Muscle layer of duodenum (tissue), 2 donors: ENCODE measurements at regions not wholly inside any gene's neighbourhood (a gene's known extent, or its start where the extent isn't known, plus 50 kb on each side); places are given as distances from the start of the nearest gene placed in this dataset.
"Not testable (repeated sequence)": the region's sequence is repeated elsewhere in the genome, so short reads cannot be mapped to it uniquely, and the experiment has no call there.

ENCODE experiments used
- H3K27ac ChIP-seq: one replicate; pipeline ENCODE4 v1.7.0; 2013; ENCODE audit warnings: mild to moderate bottlenecking, low read length
- H3K27me3 ChIP-seq: one replicate; pipeline ENCODE4 v1.7.0; 2013; ENCODE audit warnings: low read depth, mild to moderate bottlenecking, control low read depth, low read length
- H3K36me3 ChIP-seq, 2 donors: one replicate each; pipeline ENCODE4 v1.7.0; 2013; ENCODE audit warnings: low read length in 2 of 2, control low read depth in 1 of 2, mild to moderate bottlenecking in 1 of 2; ENCODE audit not compliant: insufficient read depth in 2 of 2, control insufficient read depth in 1 of 2
- H3K4me1 ChIP-seq, 2 donors: one replicate each; pipeline ENCODE4 v1.7.0; 2013; ENCODE audit warnings: low read length in 2 of 2, mild to moderate bottlenecking in 2 of 2, control low read depth in 1 of 2, moderate library complexity in 1 of 2; ENCODE audit not compliant: insufficient read depth in 2 of 2, control insufficient read depth in 1 of 2
- H3K4me3 ChIP-seq, 2 donors: one replicate each; pipeline ENCODE4 v1.7.0; 2013; ENCODE audit warnings: low read length in 2 of 2, low read depth in 1 of 2, mild to moderate bottlenecking in 1 of 2
- H3K9me3 ChIP-seq, 2 donors: one replicate each; pipeline ENCODE4 v1.7.0; 2013; ENCODE audit warnings: low read length in 2 of 2, control low read depth in 1 of 2, mild to moderate bottlenecking in 1 of 2; ENCODE audit not compliant: control insufficient read depth in 1 of 2
- donor health status: healthy.

GRCh38 chr13:81080911-81081454, 740.1 kb upstream of the SPRY2 start:
- no peaks in the 10 kb centered on the region for H3K27me3 ChIP-seq
- no peaks in the 10 kb centered on the region for H3K36me3 ChIP-seq
- no peak overlapping the region for H3K4me3 ChIP-seq
- no peak overlapping the region for H3K27ac ChIP-seq
- H3K9me3 ChIP-seq, result no peaks in the 10 kb centered on the region
- no peaks in the 10 kb centered on the region for H3K4me1 ChIP-seq

DNA sequence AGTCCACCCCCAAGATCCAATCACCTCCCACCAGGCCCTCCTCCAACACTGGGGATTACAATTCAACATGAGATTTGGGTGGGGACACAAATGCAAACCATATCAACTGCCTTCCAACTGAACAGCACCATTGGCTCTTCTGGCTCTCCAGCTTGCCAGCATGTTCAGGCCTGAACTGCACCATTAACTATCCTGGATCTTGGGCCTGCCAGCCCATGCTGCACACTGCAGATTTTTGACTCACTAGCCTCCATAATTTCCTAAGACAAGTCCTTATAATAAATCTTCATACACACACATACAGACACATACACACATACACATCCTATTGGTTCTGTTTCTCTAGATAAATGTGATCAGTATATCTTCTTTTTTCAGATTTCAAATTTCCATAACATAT, 737.1 kb upstream of the SPRY2 start:
- H3K4me1 ChIP-seq, result no peaks in the 10 kb centered on the region
- no peak overlapping the region for H3K4me3 ChIP-seq
- H3K9me3 ChIP-seq, result no peaks in the 10 kb centered on the region
- H3K27me3 ChIP-seq, result no peaks in the 10 kb centered on the region
- H3K27ac ChIP-seq, result no peak overlapping the region
- H3K36me3 ChIP-seq, result no peaks in the 10 kb centered on the region

- H3K27ac ChIP-seq, H3K9me3 ChIP-seq, H3K4me3 ChIP-seq, H3K4me1 ChIP-seq, H3K36me3 ChIP-seq, H3K27me3 ChIP-seq: not testable (repeated sequence)
Measured at GRCh38 chr13:81069822-81070221, 728.9 kb upstream of the SPRY2 start.

DNA sequence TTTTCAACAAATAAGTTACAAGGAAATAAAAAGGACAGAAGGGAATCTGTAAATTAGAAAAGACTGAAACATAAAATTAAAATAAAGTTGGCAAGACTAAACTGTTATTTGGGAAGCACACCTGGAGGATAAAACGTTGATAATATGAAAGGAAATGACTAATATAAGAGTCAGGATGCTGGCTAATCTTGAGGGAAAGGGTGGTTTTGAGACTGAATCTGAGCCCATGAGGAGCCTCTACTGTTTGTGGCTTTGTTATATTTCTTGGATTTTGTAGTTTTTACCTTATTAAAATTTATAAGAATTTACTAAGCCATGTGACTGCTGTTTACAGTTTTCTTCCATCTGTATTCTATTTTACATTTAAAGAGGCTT, 718.0 kb upstream of the SPRY2 start:
- H3K4me3 ChIP-seq, result no peak overlapping the region
- H3K27ac ChIP-seq, result no peak overlapping the region
- no peaks in the 10 kb centered on the region for H3K27me3 ChIP-seq
- H3K4me1 ChIP-seq, result no peaks in the 10 kb centered on the region
- no peaks in the 10 kb centered on the region for H3K36me3 ChIP-seq
- no peaks in the 10 kb centered on the region for H3K9me3 ChIP-seq

- no peaks in the 10 kb centered on the region for H3K4me1 ChIP-seq
- H3K27me3 ChIP-seq, result no peaks in the 10 kb centered on the region
- H3K9me3 ChIP-seq, result no peaks in the 10 kb centered on the region
- H3K27ac ChIP-seq, result no peak overlapping the region
- no peaks in the 10 kb centered on the region for H3K36me3 ChIP-seq
- H3K4me3 ChIP-seq, result no peak overlapping the region
Measured at GRCh38 chr13:81058211-81058915, 717.4 kb upstream of the SPRY2 start.

GRCh38 chr13:81051873-81052272, 710.9 kb upstream of the SPRY2 start:
- no peaks in the 10 kb centered on the region for H3K36me3 ChIP-seq
- H3K4me3 ChIP-seq, result no peak overlapping the region
- H3K27ac ChIP-seq, result no peak overlapping the region
- H3K27me3 ChIP-seq, result no peaks in the 10 kb centered on the region
- no peaks in the 10 kb centered on the region for H3K4me1 ChIP-seq
- H3K9me3 ChIP-seq, result no peaks in the 10 kb centered on the region

DNA sequence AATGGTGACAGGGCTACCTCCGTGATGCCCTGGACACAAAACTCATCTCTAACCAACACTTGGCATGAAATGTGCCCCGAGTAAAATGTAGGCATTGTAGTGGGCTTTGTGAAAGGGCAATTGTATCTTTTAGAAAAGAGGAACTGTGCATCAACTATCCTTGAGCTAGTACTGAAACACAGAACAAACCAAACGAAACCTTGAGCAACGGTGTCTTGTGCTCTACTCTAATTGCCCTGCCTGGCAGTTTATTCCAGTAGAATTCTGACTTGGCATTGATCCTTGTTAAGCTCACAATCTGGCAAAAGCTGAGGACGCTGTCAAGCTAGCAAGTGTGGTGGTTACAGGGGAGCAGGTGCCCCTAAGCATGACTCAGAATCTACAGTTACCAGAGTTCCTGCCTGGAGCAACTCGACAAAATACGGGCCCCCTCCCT, 707.1 kb upstream of the SPRY2 start:
- no peaks in the 10 kb centered on the region for H3K36me3 ChIP-seq
- H3K4me3 ChIP-seq, result no peak overlapping the region
- no peak overlapping the region for H3K27ac ChIP-seq
- no peaks in the 10 kb centered on the region for H3K9me3 ChIP-seq
- H3K4me1 ChIP-seq, result no peaks in the 10 kb centered on the region
- H3K27me3 ChIP-seq, result no peaks in the 10 kb centered on the region

DNA sequence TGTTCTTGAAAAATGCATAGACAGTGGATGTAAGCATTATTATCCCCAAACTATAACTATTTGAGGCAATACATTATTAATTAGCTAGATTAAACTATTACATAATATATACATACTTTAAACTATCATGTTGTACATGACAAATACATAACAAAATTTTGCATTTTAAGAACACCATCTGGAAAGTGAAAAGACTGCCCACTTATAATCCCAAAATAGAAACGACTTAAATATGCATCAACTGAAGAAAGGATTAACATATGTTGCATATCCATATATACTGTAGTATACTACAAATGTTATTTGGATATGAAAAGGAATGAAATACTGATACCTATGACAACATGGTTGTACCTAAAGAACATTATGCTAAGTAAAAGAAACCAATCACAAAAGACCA, 700.8 kb upstream of the SPRY2 start:
- no peaks in the 10 kb centered on the region for H3K36me3 ChIP-seq
- H3K27ac ChIP-seq, result no peak overlapping the region
- no peak overlapping the region for H3K4me3 ChIP-seq
- no peaks in the 10 kb centered on the region for H3K4me1 ChIP-seq
- no peaks in the 10 kb centered on the region for H3K27me3 ChIP-seq
- peaks cover 0 to 3% of the 10 kb centered on the region in 2 donors for H3K9me3 ChIP-seq

DNA sequence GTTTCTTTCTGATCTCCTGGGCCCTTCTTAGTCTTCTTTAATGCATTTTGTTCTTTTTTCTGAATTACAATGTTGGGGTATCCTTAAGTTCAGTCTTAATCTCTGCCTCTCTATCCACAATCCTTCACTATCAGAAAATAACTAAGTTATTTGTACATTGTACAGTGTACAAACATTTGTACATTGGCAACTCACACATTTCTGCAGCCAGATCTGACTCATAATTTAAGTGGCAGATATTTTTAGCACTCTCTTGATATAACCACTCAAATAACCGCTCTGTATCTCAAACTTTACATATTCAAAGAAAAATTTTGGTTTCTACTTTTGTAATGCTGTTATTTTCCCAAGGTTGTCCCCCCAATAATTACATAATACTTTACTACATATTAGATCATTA, 691.1 kb upstream of the SPRY2 start:
- H3K4me3 ChIP-seq, result no peak overlapping the region
- no peaks in the 10 kb centered on the region for H3K9me3 ChIP-seq
- no peaks in the 10 kb centered on the region for H3K4me1 ChIP-seq
- no peak overlapping the region for H3K27ac ChIP-seq
- no peaks in the 10 kb centered on the region for H3K27me3 ChIP-seq
- no peaks in the 10 kb centered on the region for H3K36me3 ChIP-seq

DNA sequence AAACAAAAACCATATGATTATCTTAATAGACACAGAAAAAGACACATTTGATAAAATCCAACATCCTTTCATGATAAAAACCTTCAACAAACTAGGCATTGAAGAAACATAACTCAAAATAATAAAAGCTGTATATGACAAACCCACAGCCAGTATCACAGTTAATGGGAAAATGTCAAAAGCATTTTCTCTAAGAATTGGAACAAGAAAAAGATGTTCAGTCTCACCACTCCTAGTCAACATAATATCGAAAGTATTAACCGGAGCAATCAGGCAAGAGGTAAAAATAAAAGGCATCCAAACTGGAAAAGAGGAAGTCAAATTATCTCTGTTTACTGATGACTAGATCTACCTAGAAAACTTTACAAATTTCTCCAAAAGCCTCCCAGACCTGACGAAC, 684.2 kb upstream of the SPRY2 start:
- Histone ChIP-seq H3K27me3 (no peaks in the 10 kb centered on the region), H3K4me1 (no peaks in the 10 kb centered on the region), H3K9me3 (peaks cover 3 to 12% of the 10 kb centered on the region in 2 donors), H3K27ac (no peak overlapping the region), H3K36me3 (no peaks in the 10 kb centered on the region), H3K4me3 (no peak overlapping the region)

- Histone ChIP-seq H3K9me3 (peaks cover 3 to 12% of the 10 kb centered on the region in 2 donors), H3K27ac (no peak overlapping the region), H3K27me3 (no peaks in the 10 kb centered on the region), H3K36me3 (no peaks in the 10 kb centered on the region), H3K4me3 (no peak overlapping the region), H3K4me1 (no peaks in the 10 kb centered on the region)
Measured at GRCh38 chr13:81021284-81021840, 680.4 kb upstream of the SPRY2 start.

DNA sequence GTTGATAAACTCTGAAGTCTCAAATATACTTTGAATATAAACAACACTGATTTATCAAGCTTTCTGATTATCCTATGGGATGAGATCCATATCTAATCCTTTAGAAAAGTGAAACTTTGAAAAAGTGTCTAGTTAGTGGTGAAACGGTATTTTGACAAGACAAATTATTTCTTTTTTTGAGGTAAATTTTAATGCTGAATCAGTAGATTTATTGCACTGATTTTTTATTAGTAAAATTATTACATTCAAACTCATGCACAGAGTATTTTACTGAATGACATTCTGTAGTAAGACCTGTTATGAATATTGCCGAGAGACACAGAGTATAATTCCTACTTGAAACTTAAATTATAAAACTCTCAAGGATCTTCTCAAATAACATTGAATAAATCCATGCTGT, 679.1 kb upstream of the SPRY2 start:
- no peak overlapping the region for H3K27ac ChIP-seq
- no peaks in the 10 kb centered on the region for H3K27me3 ChIP-seq
- H3K4me1 ChIP-seq, result no peaks in the 10 kb centered on the region
- no peak overlapping the region for H3K4me3 ChIP-seq
- peaks cover 3 to 12% of the 10 kb centered on the region in 2 donors for H3K9me3 ChIP-seq
- no peaks in the 10 kb centered on the region for H3K36me3 ChIP-seq
